Adrenal gland (tissue), 5 donors: ENCODE measurements at regions not wholly inside any gene's neighbourhood (a gene's known extent, or its start where the extent isn't known, plus 50 kb on each side); places are given as distances from the start of the nearest gene placed in this dataset.

ENCODE experiments used
- POLR2A ChIP-seq, 2 donors: fragments of 450-650 bp; IDR thresholded peaks; one replicate each; pipeline ENCODE4 v1.6.1; 2017; ENCODE audit warnings: antibody characterized with exemption in 2 of 2, mild to moderate bottlenecking in 2 of 2, moderate library complexity in 1 of 2
- TF ChIP-seq, protein P1 (sequence below), 6 experiments: fragments of 450-650 bp in 4 of 6; fragments of 200-600 bp in 2 of 6; sonication (generic) in 1 of 6; IDR thresholded peaks; 1 replicate in 5 of 6; 2 replicates in 1 of 6; pipeline versions ENCODE4 v1.5.1 to v1.8.0; 2016 to 2021; ENCODE audit warnings: antibody characterized with exemption in 6 of 6, mild to moderate bottlenecking in 2 of 6, moderate library complexity in 1 of 6
- donor health status: DM: no; HTN: no; CAD: no.

DNA sequence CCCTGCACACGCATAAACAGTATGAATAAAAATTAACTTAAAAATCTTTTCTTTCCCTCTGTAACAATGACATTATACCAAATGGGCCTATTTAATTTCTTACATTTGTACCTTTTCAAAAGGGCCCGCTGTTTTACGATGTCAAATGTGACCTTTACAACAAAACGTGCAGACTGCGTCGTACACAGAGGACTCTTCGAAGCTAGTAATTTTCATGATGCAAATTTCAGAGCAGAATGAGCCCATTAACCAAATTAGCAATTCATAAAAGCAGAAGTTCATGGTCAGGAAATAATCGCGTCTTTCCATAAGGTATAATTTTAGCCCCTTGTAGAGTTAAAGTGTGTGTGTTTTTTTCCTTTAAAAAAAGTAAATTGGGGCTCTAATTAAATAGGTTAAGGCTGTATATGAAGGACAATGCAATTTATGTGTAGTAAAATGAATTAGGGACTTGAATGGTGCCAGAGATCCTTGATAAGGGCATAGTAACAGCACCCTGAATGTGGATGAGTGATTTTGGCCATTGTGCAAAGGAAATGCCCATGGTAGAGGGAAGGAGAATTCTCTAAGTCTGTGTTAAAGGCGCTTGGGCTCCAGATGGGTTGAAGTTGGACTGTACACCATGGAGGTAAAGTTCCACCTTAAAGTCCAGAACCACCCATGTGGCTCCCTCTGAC is 546.4 kb upstream of the EEF2KMT start:
- TF ChIP-seq, protein P1, sequence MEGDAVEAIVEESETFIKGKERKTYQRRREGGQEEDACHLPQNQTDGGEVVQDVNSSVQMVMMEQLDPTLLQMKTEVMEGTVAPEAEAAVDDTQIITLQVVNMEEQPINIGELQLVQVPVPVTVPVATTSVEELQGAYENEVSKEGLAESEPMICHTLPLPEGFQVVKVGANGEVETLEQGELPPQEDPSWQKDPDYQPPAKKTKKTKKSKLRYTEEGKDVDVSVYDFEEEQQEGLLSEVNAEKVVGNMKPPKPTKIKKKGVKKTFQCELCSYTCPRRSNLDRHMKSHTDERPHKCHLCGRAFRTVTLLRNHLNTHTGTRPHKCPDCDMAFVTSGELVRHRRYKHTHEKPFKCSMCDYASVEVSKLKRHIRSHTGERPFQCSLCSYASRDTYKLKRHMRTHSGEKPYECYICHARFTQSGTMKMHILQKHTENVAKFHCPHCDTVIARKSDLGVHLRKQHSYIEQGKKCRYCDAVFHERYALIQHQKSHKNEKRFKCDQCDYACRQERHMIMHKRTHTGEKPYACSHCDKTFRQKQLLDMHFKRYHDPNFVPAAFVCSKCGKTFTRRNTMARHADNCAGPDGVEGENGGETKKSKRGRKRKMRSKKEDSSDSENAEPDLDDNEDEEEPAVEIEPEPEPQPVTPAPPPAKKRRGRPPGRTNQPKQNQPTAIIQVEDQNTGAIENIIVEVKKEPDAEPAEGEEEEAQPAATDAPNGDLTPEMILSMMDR (IDR thresholded peaks at IDR 0.05), result no peak
- TF ChIP-seq POLR2A (IDR thresholded peaks at IDR 0.05), result no peak
